ENCODE measurements at regions not wholly inside any gene's neighbourhood (a gene's known extent, or its start where the extent isn't known, plus 50 kb on each side); places are given as distances from the start of the nearest gene placed in this dataset.
A peak's percentile ranks its signal among the peaks of the same experiment; 100 is the strongest.

DNA sequence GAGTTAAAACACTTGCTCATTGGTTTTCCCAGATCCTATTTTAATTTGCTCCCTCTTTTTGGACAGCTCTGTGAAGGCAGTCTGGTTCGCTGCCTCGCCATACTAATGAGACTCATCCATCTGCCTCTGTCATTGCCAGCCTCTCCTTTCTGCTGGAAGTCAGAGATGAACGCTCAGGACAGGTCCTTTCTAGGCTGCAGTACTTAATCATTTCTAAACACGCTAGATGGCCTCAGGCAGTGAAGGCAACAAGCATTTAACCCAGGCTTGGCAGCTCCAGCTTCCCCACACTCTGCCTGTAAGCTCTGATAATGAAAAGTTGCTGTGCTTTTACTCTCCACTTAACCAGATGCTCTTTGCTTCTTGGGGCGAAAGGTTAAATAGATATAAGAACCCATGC is 286.7 kb upstream of the POU3F2 start:
- no peak for DNase-seq (ENCODE audit: low spot score)

DNA sequence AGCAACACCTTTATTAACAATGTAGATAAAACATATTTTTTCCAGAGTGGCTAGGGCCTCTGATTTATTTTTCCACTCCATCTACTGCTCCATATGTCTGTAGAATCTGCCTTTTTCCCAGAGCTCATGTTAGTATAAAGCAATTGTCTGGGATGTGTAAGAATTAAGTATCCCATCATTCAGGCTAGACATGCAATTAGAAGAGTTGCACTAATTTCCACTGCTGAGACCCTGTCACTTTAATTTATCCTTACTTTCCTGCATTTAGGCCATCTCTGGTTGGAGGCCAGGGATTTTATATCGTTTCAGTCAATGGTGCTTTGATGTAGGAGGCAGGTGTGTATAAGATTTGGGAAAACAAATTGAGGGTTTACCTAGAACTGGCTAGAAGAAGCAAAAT is 286.1 kb upstream of the POU3F2 start:
- DNase-seq (ENCODE audit: low spot score): no peak

DNA sequence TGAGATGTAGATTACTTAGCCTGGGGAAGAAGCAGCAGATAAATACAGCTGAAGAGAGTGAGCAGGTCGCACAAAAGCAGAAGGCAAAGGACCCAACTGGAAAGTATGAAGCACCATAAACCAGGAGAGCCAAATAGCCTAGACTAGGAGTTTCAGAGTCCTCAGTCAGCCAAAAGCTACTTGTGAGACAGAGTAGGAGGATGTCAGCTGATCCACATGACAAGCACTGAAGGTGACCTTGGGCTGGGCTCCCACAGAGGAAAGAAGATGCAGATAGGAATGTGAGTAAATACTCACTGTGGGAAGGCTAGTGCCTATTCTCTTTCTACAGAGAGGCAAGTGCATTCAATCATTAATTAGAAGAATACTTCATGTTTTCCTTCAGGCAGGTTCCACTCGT is 274.0 kb upstream of the POU3F2 start:
- no peak for DNase-seq (ENCODE audit: low spot score)

DNA sequence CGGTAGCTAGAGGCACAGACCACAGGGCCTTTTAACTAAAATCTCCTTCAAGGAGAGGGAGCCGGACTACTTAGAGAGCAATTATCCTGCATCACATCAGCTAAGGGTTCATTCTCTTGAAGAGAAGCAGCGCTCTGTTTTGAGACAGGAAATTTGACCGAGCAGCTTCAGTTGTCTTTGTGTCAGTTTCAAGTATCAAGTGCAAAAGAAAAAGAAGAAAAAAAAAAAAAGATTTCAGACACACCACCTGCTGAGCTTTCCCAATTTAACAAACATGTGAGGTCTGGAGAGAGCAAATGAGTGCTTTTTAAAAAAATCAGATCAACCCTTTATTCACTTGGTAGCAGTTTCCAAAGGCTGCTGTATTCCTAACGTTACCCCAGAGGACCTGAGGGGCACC is 273.5 kb upstream of the POU3F2 start:
- DNase-seq (ENCODE audit: low spot score): no peak

DNA sequence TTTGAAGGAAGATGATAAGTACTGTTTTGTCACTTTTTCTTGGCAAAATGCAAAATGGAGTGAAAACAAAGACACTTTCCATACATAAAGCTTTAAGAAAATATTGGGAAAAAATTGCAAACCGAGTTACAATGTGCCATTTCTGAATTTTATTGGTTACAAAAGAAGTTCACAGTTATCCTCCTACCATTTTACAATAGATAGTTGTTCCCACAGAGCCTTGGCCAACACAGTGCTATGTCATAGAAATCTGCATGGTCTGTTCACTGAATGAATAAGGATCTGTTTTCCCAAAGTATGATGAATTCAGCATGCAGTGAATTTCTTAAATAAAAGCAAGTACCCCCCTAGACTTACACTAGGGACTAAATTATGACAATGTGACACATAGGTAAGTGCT is 268.2 kb upstream of the POU3F2 start:
- DNase-seq (ENCODE audit: low spot score): no peak

DNA sequence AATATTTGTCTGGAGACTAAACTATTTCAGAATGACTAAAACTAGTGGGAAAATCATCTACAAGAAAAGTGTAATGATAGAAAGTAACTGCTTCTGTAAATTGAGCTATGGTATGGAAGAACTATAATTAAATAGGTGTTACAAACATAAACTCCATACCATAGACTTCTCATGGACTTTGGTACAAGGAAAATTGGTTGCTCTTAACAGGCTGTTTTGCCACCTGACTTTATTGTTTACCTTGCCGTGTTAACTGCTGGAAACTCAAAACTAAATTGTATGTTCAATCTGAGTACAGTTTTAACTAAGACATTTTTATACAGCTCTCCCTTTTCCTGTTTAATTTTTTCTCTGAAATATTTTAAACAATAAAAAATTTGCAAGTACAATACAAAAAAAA is 261.8 kb upstream of the POU3F2 start:
- no peak for DNase-seq (ENCODE audit: low spot score)

DNA sequence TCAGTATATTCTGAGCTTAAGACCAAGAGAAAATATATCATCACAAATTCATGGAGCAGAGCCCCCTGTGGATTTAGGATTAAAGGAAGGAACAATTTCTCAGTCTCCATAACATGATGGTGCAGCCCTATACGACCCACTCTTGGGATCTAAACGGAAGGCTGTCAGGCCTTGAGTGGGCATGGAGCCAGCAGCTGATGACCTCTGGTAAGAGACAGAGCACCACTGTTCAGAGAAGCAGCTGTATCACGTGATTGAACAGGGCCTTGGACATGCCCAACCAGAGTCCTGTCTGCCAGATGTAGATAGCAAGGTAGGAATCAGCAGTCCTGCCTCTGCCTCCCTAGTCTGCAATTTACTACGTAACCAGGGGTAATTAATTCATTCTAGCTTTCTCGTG is 259.4 kb upstream of the POU3F2 start:
- DNase-seq (ENCODE audit: low spot score): no peak

DNA sequence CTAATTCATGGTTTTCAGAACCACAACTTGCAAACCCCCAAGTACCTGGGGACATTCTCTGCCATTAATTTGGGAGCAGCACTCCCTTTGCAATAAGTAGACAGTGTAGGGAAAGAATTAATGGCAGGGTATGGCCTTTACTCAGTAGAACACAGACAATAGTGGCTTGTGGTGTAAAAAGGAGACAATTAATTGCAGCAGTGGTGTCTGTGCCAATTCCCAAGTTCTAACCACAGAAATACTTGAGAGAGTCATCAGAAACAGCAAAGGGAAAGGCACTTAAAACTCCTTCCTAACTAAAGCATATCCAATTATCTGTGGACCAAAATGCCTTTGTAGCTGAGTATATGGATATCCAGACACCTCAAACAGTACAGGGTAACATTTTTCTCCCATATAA is 257.6 kb upstream of the POU3F2 start:
- DNase-seq (ENCODE audit: low spot score): no peak

DNA sequence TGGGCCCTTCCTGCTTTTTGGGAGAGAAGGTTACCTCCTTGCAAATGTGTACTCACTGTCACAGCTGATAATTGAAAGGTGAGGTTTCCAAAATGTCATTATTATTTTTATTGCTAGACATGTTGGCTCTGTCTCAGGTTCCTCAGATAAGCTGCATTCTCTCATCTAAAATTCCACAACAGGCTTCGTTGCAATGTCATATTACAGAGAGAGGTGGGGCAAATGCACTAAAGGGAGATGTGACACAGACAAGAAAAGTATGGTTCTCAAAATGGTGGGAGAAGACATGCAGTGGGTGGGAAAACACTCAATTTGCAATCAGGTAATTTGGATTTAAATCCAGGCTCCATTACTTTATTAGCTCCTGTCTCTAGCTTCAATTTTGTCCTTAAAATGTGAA is 256.4 kb upstream of the POU3F2 start:
- no peak for DNase-seq (ENCODE audit: low spot score)

DNA sequence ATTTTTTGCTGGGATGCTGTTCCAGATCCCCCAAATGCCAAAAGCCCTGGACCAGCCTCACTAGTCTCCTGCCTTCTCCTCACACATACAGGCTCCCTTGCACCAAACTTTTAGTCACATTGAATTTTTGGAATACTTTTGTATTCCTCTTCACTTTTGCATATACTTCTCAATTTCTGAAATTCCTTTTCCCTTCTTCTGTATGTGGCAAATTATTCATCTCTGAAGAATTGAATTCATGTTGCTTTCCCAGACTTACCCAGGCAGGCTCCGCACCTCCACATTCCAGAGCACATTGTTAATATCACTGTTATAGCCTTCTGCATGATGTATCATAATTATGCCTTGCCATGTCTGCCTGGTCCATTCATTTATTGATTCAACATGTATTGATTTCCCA is 255.3 kb upstream of the POU3F2 start:
- DNase-seq (ENCODE audit: low spot score): no peak

DNA sequence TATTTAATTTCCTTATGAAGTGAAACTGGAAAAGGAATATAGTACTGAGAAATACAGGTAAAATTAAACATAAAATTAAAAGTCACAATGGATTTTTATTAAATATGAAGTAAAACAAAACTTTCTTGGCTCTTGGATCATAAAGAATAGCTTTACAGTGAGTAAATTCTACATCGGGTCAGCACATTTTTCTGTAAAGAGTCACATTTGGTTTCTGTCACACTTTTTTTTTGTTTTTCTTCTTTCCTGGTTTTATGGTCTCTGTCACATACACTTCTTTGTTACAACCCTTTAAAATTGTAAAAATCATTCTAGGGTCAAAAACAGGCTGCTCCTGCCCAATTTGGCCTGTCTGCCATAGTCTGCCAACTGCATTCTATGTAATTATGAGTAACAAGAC is 254.4 kb upstream of the POU3F2 start:
- DNase-seq (ENCODE audit: low spot score): no peak

DNA sequence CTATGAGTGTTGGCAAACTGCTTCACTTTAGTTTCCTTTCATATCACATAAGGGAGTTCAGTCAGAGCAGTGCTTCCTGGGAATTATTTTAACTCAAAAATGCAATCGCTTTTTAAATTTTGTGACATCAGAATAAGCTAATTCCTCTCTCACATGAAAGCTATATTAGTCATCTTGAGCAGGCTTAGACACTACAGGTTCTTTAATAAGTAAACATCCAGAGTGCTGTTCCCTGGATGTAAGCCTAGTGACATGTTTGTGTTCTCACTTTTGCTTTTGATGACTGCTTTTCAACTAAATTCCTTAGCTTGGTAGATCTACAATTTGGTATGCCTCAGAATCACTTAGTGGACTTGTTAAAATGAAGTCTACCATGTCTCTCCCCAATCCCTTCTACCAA is 252.7 kb upstream of the POU3F2 start:
- DNase-seq (ENCODE audit: low spot score): no peak

DNA sequence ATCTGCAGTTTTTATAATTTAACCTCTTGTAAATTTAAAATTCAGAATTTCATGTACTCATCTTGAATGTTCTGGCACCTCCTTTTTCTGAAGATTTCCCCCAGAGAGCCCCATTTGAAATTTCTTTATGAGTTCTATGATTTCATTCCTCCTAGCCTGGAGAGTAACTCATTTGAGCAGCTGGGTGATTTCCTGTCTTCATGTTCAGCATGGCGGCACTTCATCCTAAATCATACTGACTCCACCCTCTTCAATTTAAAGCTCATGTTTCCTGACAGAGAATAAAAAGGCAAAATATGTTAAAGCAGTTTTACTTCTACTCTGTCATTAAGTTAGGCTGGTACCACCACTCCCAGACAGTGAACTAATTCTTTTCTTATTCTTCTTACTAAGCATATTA is 250.9 kb upstream of the POU3F2 start:
- DNase-seq (ENCODE audit: low spot score): no peak

DNA sequence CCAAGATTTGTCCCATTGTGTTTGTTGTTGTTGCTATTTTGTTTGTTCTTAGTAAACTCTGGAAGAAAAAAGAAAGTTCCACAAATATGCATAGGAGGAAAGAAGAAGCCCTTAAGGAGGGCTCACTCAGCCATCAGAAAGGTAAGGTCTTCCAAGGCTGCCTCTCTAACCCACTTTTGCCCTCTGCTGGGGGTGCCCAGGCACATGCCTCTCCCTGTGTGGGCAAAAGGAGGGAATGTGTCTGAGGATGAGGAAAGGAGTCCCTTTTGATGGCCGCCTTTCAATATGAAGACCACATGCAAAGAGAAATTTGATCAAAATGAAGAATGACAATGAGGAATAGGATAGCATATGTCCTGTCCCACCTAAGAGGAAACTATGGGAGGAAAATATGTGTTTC is 248.2 kb upstream of the POU3F2 start:
- no peak for DNase-seq (ENCODE audit: low spot score)

DNA sequence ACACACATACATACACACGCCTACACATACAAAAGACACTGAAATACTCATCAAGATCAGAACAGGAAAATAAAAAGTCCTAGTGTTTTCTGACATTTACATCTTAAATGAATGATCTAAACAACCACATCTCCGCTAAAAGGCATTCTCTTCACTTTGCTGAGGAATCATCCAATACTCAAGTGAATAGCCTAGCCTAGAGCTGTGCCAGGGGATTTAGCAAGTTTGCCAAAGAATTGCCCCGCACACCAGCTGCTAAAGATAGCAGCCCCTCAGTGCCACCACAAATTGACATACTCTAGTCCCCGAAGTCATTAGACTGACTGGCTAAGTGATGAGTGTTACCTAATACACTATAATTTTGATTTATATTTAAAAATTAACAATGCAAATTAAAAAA is 246.8 kb upstream of the POU3F2 start:
- DNase-seq (ENCODE audit: low spot score): no peak

DNA sequence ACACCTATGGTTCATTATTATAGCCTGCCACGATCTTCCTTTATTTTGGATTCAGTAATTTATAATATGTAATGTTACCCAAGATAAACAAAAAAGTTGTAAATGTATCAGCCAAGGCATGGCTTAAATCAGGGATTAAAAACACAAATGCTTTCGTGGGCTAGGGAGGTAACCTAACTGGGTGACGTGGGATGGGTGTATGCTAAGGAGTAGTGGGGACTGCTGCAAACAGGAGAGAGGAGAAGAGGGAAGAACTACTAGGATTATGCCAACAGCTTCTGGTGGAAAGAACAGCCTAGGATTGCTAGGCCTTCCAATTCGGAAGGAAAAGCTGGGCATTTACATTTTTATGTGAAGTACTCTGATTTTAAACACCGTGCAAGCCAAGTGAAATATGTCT is 244.8 kb upstream of the POU3F2 start:
- no peak for DNase-seq (ENCODE audit: low spot score)

DNA sequence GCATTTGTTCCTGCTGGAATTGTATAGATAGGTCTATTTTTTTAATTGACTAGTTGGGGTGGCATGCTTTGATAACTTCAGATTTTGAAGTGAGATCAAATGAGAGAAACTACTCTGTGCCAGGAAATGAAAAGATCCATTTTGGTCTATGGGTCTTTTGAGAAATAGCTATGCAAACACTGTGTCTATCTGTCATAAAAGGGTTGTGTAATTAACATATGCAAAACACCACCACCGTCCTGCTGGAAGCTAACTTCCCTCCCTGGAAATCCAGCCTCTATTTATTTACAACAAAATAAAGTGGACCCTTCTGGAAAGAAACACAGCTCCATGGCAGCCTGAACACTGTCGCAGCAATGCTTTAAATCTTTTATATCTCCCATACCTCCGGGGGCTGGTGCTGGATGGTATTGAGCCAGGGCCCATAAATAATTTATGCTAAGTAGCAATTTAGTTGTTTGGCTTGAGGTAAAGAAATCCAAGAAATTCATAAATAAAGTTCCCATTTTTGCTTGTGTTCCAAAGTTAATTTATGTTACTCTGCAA is 244.2 kb upstream of the POU3F2 start:
- no peak for DNase-seq (ENCODE audit: low spot score)

DNA sequence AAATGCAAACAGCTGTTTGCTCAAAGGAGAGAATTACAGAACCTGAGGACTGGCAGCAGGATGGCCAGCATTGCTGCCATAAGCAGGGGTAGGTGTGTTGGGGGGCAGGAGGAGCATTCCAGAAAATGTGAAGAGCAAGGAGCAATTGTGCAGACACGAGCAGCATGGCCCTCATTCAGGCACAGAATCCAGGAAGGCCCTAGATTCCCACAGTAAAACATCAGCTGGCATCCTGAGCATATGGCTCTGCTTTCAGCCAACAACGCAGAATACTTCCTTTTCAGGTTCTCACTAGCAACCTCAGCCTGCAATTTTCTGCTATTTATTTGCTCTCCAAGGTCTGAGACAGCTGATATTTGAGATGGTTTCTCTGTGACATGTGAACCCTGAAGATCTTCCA is 243.4 kb upstream of the POU3F2 start:
- DNase-seq (ENCODE audit: low spot score): no peak

DNA sequence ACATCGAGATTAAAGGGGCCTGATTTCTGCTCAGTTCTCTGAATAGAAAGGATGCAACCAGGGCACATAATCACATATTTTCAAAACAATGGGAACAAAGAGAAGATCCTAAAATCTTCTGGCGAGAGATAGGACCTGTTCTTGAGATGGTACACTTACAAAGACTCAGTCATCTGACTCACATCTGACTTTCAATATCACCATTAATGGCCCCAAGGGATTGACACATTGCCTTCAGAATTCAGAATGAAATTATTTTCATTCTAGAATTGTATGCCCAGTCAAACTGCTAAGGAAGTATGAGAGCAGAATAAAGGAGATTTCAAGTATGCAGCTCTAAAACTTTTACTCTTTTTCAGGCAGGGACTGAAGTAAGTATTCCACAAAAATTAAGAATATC is 240.7 kb upstream of the POU3F2 start:
- no peak for DNase-seq (ENCODE audit: low spot score)

DNA sequence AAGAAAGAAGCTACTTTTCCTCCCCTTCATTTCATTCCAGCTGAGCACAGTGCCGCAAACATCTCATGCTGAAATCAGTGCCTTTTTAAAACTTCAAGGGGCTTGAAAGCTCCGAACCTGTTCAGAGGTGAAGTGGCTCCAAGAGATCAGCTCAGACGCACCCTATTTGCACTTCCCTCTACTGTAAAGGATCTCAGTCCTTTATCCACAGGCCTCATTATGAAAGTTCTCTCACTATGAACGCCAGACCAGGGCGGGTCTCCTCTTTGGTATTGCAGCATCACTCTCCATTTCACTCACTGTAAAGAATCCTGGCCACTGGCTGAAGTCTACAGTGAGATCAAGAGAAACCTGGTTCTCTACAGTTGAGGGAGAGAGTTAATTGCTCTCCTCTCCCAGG is 232.7 kb upstream of the POU3F2 start:
- peak; percentile 2 for DNase-seq (ENCODE audit: low spot score)

DNA sequence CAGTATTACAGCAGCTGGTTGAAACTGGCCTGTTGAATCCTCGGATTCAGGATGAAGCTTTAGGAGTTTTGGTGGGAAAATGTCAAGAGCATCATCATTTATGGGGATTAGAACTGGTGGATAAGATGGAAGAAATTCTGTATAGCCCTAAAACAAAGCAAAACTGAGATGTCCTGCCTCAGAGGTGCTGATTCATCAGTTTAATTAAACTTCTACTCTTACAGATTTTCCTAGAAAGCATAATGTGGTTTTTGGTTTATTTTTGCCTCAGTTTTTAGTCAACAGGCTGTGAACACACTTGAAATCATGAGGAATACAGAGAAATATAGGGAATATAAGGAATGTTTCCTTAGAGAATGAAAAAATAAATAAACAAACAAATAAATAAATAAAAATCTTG is 228.7 kb upstream of the POU3F2 start:
- DNase-seq (ENCODE audit: low spot score): no peak

DNA sequence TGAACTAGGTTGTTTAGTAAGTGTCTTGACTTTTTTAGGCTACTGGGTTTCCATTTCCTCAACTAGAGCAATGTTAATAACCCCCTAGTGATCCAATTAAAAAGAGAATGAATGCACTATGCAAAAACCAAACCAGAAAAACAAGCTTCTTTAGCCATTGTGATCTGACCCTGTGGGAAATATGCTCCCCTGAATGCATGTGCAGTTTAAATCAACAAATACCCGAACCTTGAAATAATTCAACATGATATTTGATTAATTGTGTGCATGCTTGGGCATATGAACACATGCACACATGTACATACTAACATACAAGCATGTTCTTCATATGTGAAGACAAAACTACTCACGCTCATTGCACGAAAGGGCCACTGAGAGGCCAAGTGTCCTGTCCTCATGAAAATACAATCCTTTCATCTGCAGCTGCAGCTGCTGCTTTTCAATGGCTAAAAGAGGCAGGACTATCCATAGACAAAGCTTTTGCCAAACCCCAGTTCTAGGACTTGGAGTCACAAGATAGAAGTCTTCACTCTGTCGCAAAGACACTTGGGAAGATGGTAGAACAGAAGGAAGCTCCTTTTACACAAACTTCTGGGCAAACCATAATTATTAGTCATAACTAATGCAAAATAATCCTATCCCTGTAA is 207.1 kb upstream of the POU3F2 start:
- DNase-seq (ENCODE audit: low spot score): no peak

DNA sequence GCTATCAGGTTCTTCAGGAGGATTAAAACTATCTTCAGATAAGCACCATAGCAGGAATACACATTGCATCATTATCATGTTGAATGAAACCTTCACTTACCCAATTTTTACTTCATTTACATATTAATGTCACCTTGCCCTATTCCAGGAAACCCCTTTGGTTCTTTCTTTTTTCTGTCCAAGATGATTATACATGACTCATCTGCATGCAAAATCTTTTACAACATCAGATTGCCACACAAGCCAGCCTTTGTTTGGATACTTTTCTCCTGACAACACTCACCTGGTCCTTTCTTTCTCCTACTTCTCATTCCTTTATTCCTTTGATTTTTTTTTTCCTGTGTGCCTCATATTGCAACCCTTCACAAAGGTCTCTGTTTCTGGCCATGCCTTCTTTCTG is 200.5 kb upstream of the POU3F2 start:
- peak; percentile 86 for DNase-seq (ENCODE audit: low spot score)

DNA sequence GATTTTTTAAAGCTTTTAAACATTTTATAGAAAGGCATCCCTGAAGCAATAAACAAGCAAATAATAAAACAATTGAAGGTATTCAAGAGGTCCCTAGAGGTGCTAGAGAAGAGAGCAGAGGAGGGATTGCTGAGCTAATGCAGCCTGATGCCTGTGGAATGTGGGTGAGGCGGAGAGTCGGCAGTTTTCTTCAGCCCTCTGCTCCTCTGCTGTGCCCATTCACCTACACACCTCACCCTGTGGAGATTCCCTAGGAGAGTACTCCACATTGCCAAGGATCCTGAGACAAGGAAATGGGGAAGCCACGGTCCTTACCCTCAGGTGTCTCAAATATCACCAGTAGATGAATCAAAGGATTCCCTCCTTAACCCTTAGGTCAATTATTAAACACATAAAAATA is 199.8 kb upstream of the POU3F2 start:
- peak; percentile 83 for DNase-seq (ENCODE audit: low spot score)

DNA sequence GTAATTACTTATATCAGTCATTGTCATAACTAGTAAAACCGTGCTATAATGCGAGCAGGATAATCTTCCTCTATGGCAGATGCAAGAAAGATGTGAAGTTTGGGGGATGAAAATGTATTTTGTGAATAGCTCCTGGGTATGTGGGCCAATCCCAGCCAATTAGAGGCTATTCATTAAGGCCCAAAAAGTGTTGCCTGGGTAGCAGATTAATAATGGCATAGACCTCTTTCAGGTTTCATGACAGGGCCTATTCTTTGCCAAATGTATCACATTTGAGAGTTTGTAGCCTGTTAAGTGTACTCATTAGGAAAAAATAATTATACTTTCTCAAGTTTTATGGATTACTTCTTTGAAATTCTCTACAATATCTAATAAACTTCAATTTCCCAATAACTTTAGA is 199.2 kb upstream of the POU3F2 start:
- DNase-seq (ENCODE audit: low spot score): no peak
